AG04450 (cell line): ENCODE measurements at regions not wholly inside any gene's neighbourhood (a gene's known extent, or its start where the extent isn't known, plus 50 kb on each side); places are given as distances from the start of the nearest gene placed in this dataset.

Experiments used
- CTCF ChIA-PET: fragments of 300-600, 350-600 bp; formaldehyde crosslinking; extraction: SDS; loops from one replicate; lab custom pipeline; 2022; ENCODE audit warnings: antibody characterized with exemption, inconsistent platforms; lab: Charles Lee
- POLR2A ChIA-PET: fragments of 350-600 bp; formaldehyde crosslinking; extraction: SDS; loops from one replicate; lab custom pipeline; 2021; ENCODE audit warnings: antibody characterized with exemption, inconsistent platforms; lab: Yijun Ruan, JAX
- DNase-seq: peaks from one replicate; pipeline ENCODE4 v3.0.0-alpha.2; 2011; ENCODE audit warnings: low read depth, low spot score
- H3K27ac ChIP-seq: one replicate; pipeline ENCODE4 v1.5.1; 2012; ENCODE audit warnings: low read depth, low read length, control low read depth
- H3K27me3 ChIP-seq: one replicate; pipeline ENCODE4 v1.6.0; 2012; ENCODE audit warnings: low read length; ENCODE audit not compliant: control insufficient read depth, insufficient read depth
- H3K4me3 ChIP-seq: 2 replicates; pipeline ENCODE4 v1.5.1; 2011; ENCODE audit warnings: mild to moderate bottlenecking, low read depth, low read length, control low read depth
- H3K9me3 ChIP-seq: 2 replicates; pipeline ENCODE4 v1.5.1; 2012; ENCODE audit warnings: low read length; ENCODE audit not compliant: control insufficient read depth, insufficient read depth
- TF ChIP-seq, protein P1 (sequence below): IDR thresholded peaks from 2 replicates; pipeline ENCODE4 v1.5.1; 2011; ENCODE audit warnings: low read depth, low read length, control low read depth, inconsistent platforms

- H3K27ac ChIP-seq = no peak overlapping the region
- CTCF ChIA-PET = interaction anchor here (0.8 to 1.2 kb wide), 4 partner anchors 8 to 43 kb away, joined by 3 to 4 read pairs (median 3); no protein-coding TSS in a partner anchor
- H3K27me3 ChIP-seq = no peaks in the 10 kb centered on the region
- H3K9me3 ChIP-seq = no peaks in the 10 kb centered on the region
- H3K4me3 ChIP-seq = no peak overlapping the region
- TF ChIP-seq, protein P1, sequence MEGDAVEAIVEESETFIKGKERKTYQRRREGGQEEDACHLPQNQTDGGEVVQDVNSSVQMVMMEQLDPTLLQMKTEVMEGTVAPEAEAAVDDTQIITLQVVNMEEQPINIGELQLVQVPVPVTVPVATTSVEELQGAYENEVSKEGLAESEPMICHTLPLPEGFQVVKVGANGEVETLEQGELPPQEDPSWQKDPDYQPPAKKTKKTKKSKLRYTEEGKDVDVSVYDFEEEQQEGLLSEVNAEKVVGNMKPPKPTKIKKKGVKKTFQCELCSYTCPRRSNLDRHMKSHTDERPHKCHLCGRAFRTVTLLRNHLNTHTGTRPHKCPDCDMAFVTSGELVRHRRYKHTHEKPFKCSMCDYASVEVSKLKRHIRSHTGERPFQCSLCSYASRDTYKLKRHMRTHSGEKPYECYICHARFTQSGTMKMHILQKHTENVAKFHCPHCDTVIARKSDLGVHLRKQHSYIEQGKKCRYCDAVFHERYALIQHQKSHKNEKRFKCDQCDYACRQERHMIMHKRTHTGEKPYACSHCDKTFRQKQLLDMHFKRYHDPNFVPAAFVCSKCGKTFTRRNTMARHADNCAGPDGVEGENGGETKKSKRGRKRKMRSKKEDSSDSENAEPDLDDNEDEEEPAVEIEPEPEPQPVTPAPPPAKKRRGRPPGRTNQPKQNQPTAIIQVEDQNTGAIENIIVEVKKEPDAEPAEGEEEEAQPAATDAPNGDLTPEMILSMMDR = peak; percentile 44
- POLR2A ChIA-PET = no interaction called here
- peak; percentile 16 for DNase-seq
These were observed 307.6 kb downstream of the CWC27 start for GRCh38 chr5:65076251-65076869.

GRCh38 chr5:65077653-65078052 lies 308.9 kb downstream of the CWC27 start:
- Histone ChIP-seq H3K27me3 (no peaks in the 10 kb centered on the region), H3K27ac (no peak overlapping the region), H3K4me3 (no peak overlapping the region), H3K9me3 (no peaks in the 10 kb centered on the region)
- TF ChIP-seq, protein P1 = no peak
- ChIA-PET CTCF (no interaction called here), POLR2A (no interaction called here)
- no peak for DNase-seq

DNA sequence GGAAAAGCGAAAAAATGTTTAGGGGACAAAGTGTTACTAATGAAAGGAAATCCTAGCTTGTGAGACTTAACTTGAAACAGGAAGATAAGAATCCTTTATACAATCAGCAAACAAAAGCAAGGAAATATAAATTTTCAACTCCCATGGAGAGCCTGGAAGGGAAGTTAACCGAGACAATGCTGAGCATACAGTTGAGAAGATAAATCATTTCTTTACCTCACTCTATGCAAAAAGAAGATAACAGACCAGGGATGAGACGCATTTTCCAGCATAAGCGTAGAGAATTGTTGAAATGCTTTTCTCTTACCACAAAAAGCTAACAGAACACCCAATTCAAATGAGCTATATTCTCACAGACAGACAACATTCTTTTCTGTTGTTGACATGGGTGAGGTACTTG lies 309.6 kb downstream of the CWC27 start:
- Histone ChIP-seq H3K27me3 (no peaks in the 10 kb centered on the region), H3K4me3 (no peak overlapping the region), H3K9me3 (no peaks in the 10 kb centered on the region), H3K27ac (no peak overlapping the region)
- TF ChIP-seq, protein P1 = no peak
- ChIA-PET POLR2A (no interaction called here), CTCF (interaction anchor here (0.6 kb wide), 1 partner anchor 444 kb away, joined by 3 read pairs; no protein-coding TSS in a partner anchor)
- no peak for DNase-seq

GRCh38 chr5:65081071-65081470 lies 312.3 kb downstream of the CWC27 start:
- DNase-seq = no peak
- TF ChIP-seq, protein P1 = no peak
- no peak overlapping the region for H3K27ac ChIP-seq
- CTCF ChIA-PET = interaction anchor here (1.0 kb wide), 1 partner anchor 271 kb away, joined by 3 read pairs; no protein-coding TSS in a partner anchor
- H3K9me3 ChIP-seq = no peaks in the 10 kb centered on the region
- no peak overlapping the region for H3K4me3 ChIP-seq
- POLR2A ChIA-PET = no interaction called here
- no peaks in the 10 kb centered on the region for H3K27me3 ChIP-seq

DNA sequence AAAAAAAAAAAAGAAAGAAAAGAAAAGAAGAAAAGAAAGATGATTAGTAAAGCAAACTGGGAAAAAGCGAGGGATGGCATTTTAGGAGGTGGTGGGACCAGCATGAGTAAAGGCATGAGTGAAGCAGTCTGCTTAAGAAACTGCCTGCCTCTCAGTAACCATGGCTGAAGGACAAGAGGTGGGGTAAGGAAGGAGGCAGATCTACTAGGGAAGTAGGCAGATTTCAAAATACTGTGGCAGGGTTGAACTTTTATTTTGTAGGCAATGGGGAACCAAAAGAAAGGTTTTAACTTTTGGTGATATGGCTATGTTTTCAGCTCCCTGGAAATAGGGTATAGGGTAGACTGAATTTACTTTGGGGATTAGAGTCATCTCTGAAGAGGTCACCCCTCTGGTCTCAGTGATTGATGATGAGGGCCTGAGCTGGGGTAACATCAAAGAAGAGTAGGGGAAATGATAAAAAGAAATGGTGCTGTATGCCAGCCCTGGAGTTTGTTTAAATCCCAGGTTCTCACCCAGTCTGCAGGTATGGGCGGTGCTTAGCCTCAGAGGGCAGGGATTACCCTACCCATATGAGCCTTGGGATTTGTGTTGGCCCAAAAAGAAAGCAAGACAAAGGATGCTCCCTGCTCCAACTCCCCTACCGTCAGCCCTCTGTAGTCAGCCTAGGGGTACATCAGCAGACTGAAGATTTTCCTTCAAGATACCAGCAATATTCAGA lies 316.2 kb downstream of the CWC27 start:
- no peaks in the 10 kb centered on the region for H3K27me3 ChIP-seq
- ChIA-PET POLR2A (no interaction called here), CTCF (interaction anchor here (1.0 kb wide), 1 partner anchor 9 kb away, joined by 4 read pairs; no protein-coding TSS in a partner anchor)
- DNase-seq = no peak
- TF ChIP-seq, protein P1 = no peak
- H3K4me3 ChIP-seq = no peak overlapping the region
- H3K27ac ChIP-seq = no peak overlapping the region
- H3K9me3 ChIP-seq = no peaks in the 10 kb centered on the region
